ENCODE measurements at regions not wholly inside any gene's neighbourhood (a gene's known extent, or its start where the extent isn't known, plus 50 kb on each side); places are given as distances from the start of the nearest gene placed in this dataset.

DNA sequence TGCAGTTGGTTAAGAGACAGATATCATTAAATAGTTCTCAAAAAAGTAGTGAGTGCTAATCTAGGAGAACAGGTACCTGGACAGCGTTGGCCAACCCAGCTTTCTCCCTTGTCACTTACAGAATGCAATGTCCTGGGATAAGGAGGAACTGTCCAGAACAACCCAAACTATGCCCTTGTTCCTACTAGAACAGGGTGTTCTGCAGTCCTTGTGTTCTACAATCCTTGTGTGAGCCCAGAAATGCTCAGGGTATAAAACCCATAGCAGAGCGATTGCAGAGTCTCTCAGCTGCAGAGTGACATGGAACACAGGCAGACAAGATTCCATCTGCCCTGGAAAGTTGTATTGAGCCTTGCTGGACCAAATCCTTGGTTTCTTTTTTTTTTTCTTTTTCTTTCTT, 83.5 kb upstream of the VANGL1 start:
- no peaks in the 10 kb centered on the region for H3K36me3 ChIP-seq (replicated peaks; ENCODE audit: low read depth, low read length)
- no peak overlapping the region for H2AFZ ChIP-seq (ENCODE audit: low read depth, low read length)
- no peaks in the 10 kb centered on the region for H4K20me1 ChIP-seq (ENCODE audit: insufficient read depth, low read length)
- H3K4me1 ChIP-seq (ENCODE audit: low read length) = no peaks in the 10 kb centered on the region
- no peak for TF ChIP-seq EZH2phosphoT487 (IDR thresholded peaks at IDR 0.05; ENCODE audit: low read depth)
- TF ChIP-seq, protein P1, sequence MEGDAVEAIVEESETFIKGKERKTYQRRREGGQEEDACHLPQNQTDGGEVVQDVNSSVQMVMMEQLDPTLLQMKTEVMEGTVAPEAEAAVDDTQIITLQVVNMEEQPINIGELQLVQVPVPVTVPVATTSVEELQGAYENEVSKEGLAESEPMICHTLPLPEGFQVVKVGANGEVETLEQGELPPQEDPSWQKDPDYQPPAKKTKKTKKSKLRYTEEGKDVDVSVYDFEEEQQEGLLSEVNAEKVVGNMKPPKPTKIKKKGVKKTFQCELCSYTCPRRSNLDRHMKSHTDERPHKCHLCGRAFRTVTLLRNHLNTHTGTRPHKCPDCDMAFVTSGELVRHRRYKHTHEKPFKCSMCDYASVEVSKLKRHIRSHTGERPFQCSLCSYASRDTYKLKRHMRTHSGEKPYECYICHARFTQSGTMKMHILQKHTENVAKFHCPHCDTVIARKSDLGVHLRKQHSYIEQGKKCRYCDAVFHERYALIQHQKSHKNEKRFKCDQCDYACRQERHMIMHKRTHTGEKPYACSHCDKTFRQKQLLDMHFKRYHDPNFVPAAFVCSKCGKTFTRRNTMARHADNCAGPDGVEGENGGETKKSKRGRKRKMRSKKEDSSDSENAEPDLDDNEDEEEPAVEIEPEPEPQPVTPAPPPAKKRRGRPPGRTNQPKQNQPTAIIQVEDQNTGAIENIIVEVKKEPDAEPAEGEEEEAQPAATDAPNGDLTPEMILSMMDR (IDR thresholded peaks at IDR 0.05; ENCODE audit: low read depth, low read length) = no peak
- no peaks in the 10 kb centered on the region for H3K27me3 ChIP-seq (ENCODE audit: low read depth, low read length)
- no peak overlapping the region for H3K9ac ChIP-seq (ENCODE audit: low read length)
- no peaks in the 10 kb centered on the region for H3K79me2 ChIP-seq (ENCODE audit: low read length)
- no peak overlapping the region for H3K4me2 ChIP-seq (ENCODE audit: low read length)
- H3K27ac ChIP-seq (ENCODE audit: low read length) = no peak overlapping the region
- no peaks in the 10 kb centered on the region for H3K9me3 ChIP-seq (ENCODE audit: insufficient read depth, low read length)
- H3K4me3 ChIP-seq (ENCODE audit: low read length) = no peak overlapping the region

DNA sequence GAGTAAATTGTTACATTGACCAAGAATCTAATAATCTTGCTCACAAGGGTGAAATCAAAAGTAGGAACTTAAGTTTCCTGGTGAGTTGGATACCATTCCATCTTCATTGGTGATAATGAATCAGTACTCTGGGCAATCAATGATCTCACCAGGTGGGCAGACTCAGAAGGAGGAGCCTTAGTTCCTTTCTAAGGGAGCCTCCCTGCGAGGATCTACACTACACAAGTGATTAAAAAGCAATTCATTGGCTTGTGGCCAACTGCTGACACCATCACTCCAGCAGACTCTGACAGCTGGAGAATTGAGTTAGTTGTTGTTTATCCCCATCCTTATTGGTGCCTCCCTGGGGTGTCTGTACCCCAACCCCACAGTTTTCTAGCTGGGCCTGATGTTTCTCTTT, 84.1 kb upstream of the VANGL1 start:
- no peak overlapping the region for H3K9ac ChIP-seq (ENCODE audit: low read length)
- H4K20me1 ChIP-seq (ENCODE audit: insufficient read depth, low read length) = no peaks in the 10 kb centered on the region
- H3K27ac ChIP-seq (ENCODE audit: low read length) = no peak overlapping the region
- no peak overlapping the region for H3K4me2 ChIP-seq (ENCODE audit: low read length)
- no peaks in the 10 kb centered on the region for H3K27me3 ChIP-seq (ENCODE audit: low read depth, low read length)
- no peaks in the 10 kb centered on the region for H3K79me2 ChIP-seq (ENCODE audit: low read length)
- H3K4me1 ChIP-seq (ENCODE audit: low read length) = no peaks in the 10 kb centered on the region
- no peak overlapping the region for H2AFZ ChIP-seq (ENCODE audit: low read depth, low read length)
- TF ChIP-seq, protein P1 (IDR thresholded peaks at IDR 0.05; ENCODE audit: low read depth, low read length) = no peak
- TF ChIP-seq EZH2phosphoT487 (IDR thresholded peaks at IDR 0.05; ENCODE audit: low read depth) = no peak
- H3K36me3 ChIP-seq (replicated peaks; ENCODE audit: low read depth, low read length) = no peaks in the 10 kb centered on the region
- H3K4me3 ChIP-seq (ENCODE audit: low read length) = no peak overlapping the region
- H3K9me3 ChIP-seq (ENCODE audit: insufficient read depth, low read length) = no peaks in the 10 kb centered on the region

DNA sequence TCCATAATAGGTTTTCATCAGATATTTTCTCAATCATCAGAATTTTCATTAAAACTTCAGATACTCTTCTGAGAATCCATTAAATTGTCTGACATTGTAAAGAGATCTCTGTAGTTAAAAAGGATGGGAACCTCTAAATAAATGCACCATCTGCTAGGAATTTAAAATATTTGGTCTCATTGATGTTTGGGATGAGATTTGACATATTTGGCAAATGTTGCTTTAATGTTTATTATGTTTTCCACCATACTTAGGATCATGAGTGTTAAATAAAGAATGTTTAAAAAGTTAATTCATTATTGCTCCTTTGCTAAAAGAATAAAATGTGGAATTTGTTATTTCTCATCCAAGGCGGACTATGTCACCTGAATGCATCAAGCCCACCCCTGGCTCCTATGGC, 85.5 kb upstream of the VANGL1 start:
- Histone ChIP-seq H3K4me3 (ENCODE audit: low read length) (no peak overlapping the region), H2AFZ (ENCODE audit: low read depth, low read length) (no peak overlapping the region), H3K36me3 (replicated peaks; ENCODE audit: low read depth, low read length) (no peaks in the 10 kb centered on the region), H3K9ac (ENCODE audit: low read length) (no peak overlapping the region), H4K20me1 (ENCODE audit: insufficient read depth, low read length) (no peaks in the 10 kb centered on the region), H3K4me2 (ENCODE audit: low read length) (no peak overlapping the region), H3K27ac (ENCODE audit: low read length) (no peak overlapping the region), H3K79me2 (ENCODE audit: low read length) (no peaks in the 10 kb centered on the region), H3K27me3 (ENCODE audit: low read depth, low read length) (no peaks in the 10 kb centered on the region), H3K9me3 (ENCODE audit: insufficient read depth, low read length) (no peaks in the 10 kb centered on the region), H3K4me1 (ENCODE audit: low read length) (no peaks in the 10 kb centered on the region)
- TF ChIP-seq EZH2phosphoT487 (IDR thresholded peaks at IDR 0.05; ENCODE audit: low read depth) = no peak
- TF ChIP-seq, protein P1 (IDR thresholded peaks at IDR 0.05; ENCODE audit: low read depth, low read length) = no peak

DNA sequence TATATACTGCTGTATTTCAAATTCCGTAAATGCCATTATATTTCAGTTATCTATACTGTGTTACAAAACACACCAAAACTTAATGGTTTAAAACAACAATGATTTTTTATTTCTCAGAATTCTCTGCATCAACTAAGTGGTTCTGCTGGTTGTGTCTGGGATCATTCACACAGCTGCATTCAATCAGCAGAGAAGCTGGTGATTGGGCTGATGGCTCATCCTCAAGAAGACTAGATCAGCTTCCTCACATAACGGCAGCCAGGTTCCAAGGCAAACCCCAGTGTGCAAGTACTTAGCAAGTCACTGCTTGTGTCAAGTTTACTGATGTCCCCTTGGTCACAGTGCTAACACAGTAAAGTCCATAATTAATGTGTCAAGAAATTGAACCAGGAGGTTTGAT, 86.3 kb upstream of the VANGL1 start:
- Histone ChIP-seq H3K9me3 (ENCODE audit: insufficient read depth, low read length) (no peaks in the 10 kb centered on the region), H3K27ac (ENCODE audit: low read length) (no peak overlapping the region), H3K4me2 (ENCODE audit: low read length) (no peak overlapping the region), H3K4me3 (ENCODE audit: low read length) (no peak overlapping the region), H3K9ac (ENCODE audit: low read length) (no peak overlapping the region), H3K4me1 (ENCODE audit: low read length) (no peaks in the 10 kb centered on the region), H3K27me3 (ENCODE audit: low read depth, low read length) (no peaks in the 10 kb centered on the region), H3K79me2 (ENCODE audit: low read length) (no peaks in the 10 kb centered on the region), H2AFZ (ENCODE audit: low read depth, low read length) (no peak overlapping the region), H3K36me3 (replicated peaks; ENCODE audit: low read depth, low read length) (no peaks in the 10 kb centered on the region), H4K20me1 (ENCODE audit: insufficient read depth, low read length) (no peaks in the 10 kb centered on the region)
- TF ChIP-seq, protein P1 (IDR thresholded peaks at IDR 0.05; ENCODE audit: low read depth, low read length) = no peak
- TF ChIP-seq EZH2phosphoT487 (IDR thresholded peaks at IDR 0.05; ENCODE audit: low read depth) = no peak
